RKO (cell line): ENCODE measurements at regions not wholly inside any gene's neighbourhood (a gene's known extent, or its start where the extent isn't known, plus 50 kb on each side); places are given as distances from the start of the nearest gene placed in this dataset.

Source experiments
- DNase-seq: peaks from one replicate; pipeline ENCODE4 v3.0.0-alpha.2; 2016; ENCODE audit warnings: low spot score

GRCh38 chr7:73964786-73965185 is 63.2 kb upstream of the ELN start:
- no peak for DNase-seq

- no peak for DNase-seq
Observed at GRCh38 chr7:73966062-73966940, 61.7 kb upstream of the ELN start.

- DNase-seq, result no peak
Observed at GRCh38 chr7:73966941-73967831, 60.8 kb upstream of the ELN start.

GRCh38 chr7:73967832-73968290 is 60.1 kb upstream of the ELN start:
- DNase-seq, result no peak

- DNase-seq, result no peak
Observed at GRCh38 chr7:73968487-73968886, 59.5 kb upstream of the ELN start.

GRCh38 chr7:73969991-73970390 is 58.0 kb upstream of the ELN start:
- no peak for DNase-seq

- DNase-seq, result no peak
Observed at GRCh38 chr7:73970801-73971229, 57.2 kb upstream of the ELN start.

GRCh38 chr7:73971322-73971703 is 56.7 kb upstream of the ELN start:
- no peak for DNase-seq

GRCh38 chr7:73971704-73972341 is 56.1 kb upstream of the ELN start:
- DNase-seq, result no peak

- no peak for DNase-seq
Observed at GRCh38 chr7:73972614-73973013, 55.4 kb upstream of the ELN start.

GRCh38 chr7:73973091-73973490 is 54.9 kb upstream of the ELN start:
- no peak for DNase-seq

GRCh38 chr7:73974101-73974947 is 53.6 kb upstream of the ELN start:
- no peak for DNase-seq

GRCh38 chr7:73974948-73975926 is 52.7 kb upstream of the ELN start:
- DNase-seq, result no peak

GRCh38 chr7:73976761-73977618 is 51.0 kb upstream of the ELN start:
- DNase-seq, result no peak

GRCh38 chr7:73977619-73978618 is 50.1 kb upstream of the ELN start:
- no peak for DNase-seq
